GM21825 (cell line): ENCODE measurements at regions not wholly inside any gene's neighbourhood (a gene's known extent, or its start where the extent isn't known, plus 50 kb on each side); places are given as distances from the start of the nearest gene placed in this dataset.
"Not testable (repeated sequence)": the region's sequence is repeated elsewhere in the genome, so short reads cannot be mapped to it uniquely, and the experiment has no call there.

ENCODE experiments used
- ATAC-seq: cut with Tn5 transposase; IDR thresholded peaks from one replicate; pipeline ENCODE4 v1.9.1; 2021; ENCODE audit warnings: mild to moderate bottlenecking, moderate library complexity; ENCODE audit not compliant: unreplicated experiment

DNA sequence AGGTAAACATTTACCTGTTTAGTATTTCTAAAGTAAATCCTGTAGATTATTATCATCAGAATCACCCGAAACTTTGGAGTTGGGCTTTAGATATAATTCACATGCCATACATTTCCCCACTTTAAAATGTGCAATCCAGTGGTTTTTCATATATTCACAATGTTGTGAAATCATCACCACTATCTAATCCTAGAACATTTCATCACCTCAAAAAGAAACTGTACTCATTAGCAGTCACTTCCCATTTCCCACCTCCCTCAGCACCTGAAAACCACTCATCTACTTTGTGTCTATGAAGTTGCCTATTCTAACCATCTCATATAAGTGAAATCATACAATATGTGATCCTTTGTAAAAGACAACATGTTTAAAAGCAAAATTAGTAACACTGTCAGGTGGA lies 182.6 kb downstream of the FZD1 start:
- ATAC-seq, result no peak

DNA sequence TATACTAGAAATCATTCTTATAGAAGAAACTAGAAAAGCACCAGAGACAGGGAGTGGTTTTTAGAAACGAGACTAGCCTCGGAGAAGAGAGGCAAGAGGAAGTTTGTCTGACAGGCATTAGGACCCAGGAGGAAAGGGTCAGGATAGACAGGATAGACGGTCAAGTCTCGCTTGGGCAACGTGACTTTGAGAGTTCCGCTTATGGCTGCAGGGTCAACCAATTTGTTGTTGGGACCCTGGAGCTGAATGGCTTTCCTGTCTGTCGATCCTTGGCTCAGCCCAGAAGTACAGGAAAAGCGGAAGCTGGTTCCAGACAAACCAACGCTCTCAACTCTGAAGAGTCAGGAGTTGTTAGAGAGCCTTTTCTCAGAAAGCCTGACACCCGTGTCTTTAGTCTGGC lies 191.2 kb downstream of the FZD1 start:
- no peak for ATAC-seq

DNA sequence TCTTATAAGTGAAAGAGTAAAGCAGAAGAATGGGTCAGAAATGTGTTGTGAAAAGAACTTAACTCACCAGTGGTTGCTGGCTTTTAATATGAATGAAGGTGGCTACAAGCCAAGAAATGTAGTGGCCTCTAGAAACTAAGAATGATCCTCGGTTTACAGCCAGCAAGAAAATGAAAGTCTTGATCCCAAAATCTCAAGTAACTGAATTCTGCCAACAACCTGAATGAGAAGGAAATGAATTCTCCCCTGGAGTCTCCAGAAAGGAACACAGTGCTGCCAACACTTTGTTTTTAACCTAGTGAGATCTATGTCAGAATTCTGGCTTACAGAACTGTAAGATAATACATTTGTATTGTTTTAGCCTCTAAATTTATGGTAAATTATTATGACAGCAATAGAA lies 193.0 kb downstream of the FZD1 start:
- ATAC-seq, result no peak

GRCh38 chr7:91459539-91459938 lies 195.3 kb downstream of the FZD1 start:
- no peak for ATAC-seq

GRCh38 chr7:91462316-91462715 lies 198.1 kb downstream of the FZD1 start:
- ATAC-seq, result no peak

DNA sequence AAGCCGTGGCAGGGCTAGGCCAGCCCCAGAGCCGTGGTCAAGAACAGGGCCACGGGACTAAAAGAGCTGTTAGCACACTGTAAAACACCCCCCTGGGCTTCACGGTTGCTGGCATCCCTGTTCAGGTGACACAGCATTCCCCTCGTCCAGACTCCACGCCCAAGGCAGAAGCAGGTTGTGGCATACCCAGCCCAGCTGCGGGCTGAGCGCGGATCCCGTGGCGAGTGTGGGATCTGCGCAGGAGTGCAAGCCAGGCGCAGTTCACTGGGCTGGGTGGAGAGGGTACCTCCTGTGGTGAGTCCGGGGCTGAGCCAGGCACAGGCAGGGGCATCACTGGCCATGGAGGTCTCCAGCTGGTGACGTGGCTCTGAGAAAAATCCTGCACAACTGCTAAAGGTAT lies 199.1 kb downstream of the FZD1 start:
- no peak for ATAC-seq

DNA sequence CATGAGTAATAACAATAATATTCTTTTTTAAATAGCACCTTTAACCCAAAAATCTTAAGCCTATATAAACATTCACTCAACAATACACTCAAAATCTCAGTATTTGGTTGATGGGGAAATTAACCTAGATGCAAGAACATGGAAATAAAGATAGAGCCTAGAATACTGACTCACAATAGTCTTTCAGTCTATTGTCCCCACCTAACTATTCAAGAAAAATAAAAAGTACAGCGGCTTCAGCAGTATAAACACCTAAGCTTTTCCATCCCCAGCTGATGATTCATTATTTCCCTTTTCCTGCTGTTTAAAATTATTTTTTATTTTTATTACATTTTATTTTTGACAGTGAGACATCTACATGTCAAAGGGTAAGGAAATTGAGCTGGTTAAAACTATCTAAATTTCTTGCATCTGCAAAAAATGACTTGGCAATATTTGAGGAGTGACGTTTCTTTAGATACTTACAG lies 201.4 kb downstream of the FZD1 start:
- no peak for ATAC-seq

DNA sequence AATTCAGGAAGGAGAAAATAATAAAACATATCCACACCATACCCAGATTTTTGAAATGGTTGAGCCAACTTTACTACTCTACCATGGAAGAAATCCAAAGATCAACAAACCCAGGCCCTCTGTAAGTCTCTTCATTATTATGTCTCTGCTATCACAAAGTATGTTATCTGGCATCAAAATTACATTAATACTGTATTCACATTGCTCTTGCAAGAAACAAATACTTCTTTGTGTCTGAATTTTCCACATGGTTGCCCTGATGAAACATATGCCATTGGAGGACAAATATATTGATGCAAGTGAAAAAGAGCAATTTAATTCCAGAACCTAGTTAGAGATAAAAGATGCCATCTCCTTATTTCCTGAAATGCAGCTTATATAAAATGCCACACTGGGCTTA lies 204.0 kb downstream of the FZD1 start:
- no peak for ATAC-seq

DNA sequence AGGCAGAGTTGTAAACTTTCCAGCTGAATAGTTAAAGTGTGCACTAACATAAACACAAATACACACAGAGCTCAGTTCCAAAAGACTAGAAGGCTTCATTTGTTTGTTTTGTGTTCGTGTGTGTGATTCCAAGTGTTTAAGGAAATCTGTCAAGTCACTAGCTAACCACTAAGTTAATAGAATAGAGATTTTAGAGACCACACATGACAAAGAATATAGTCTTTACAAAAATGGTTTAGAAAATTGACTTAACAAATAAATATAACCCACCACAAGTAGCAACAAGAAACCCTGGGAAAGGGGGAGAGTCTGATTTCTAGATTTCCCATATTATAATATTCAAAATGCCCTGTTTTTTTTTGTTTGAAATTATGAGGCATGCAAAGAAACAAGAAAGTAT lies 209.4 kb downstream of the FZD1 start:
- ATAC-seq, result no peak

DNA sequence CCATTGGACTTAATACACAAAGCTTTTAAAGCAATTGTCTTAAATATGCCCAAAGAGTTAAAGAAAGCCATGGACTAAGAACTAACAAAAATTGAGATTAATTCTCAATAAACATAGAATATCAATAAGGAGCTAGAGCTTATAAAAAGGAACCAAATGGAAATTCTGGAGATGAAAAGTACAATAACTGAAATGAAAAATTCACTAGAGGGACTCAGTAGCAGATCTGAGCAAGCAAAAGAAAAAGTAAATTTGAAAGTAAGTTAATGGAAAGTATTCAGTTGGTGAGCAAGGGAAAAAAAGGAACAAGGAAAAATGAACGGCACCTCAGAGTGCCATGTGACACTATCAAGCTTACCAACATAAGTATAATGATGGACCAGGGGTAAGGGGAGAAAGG lies 209.8 kb downstream of the FZD1 start:
- no peak for ATAC-seq

DNA sequence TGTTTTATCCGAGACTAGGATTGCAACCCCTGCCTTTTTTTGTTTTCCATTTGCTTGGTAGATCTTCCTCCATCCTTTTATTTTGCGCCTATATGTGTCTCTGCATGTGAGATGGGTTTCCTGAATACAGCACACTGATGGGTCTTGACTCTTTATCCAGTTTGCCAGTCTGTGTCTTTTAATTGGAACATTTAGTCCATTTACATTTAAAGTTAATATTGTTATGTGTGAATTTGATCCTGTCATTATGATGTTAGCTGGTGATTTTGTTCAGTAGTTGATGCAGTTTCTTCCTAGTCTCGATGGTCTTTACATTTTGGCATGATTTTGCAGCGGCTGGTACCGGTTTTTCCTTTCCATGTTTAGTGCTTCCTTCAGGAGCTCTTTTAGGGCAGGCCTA lies 216.2 kb downstream of the FZD1 start:
- not testable (repeated sequence) for ATAC-seq

DNA sequence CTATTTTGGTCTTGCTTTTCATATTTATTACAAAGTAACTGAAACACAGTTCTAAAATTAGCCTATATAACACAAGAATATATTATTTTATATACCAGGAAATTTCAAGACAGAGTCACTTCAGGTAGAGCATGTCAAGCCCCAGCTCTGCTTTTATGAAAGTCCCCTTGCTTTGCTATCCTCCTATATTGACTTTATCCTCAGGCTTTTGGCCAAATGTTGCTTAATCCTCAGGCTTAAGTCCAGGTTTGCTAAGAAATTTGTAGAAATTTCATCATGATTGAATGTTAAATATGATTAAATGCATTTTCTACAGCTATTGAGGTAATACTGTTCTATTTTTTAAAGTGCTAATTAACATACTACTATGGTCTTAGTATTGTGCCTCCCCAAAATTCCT lies 227.6 kb downstream of the FZD1 start:
- ATAC-seq, result no peak

DNA sequence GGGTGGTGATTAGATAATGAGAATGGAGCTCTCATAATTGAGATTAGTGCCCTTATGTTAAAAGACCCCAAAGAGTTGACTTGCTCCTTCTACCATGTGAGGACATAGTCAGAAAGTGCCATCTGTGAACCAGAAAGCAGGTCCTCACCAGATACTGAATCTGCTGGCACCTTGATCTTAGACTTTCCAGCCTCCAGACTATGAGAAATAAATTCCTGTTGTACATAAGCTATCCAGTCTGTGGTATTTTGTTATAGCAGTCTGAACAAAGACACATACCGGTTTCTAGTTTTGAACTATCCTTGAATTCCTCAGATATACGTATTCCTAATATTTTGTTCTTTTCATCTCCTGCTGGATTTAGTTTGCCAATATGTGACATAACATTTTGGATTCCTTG lies 228.1 kb downstream of the FZD1 start:
- ATAC-seq, result no peak

DNA sequence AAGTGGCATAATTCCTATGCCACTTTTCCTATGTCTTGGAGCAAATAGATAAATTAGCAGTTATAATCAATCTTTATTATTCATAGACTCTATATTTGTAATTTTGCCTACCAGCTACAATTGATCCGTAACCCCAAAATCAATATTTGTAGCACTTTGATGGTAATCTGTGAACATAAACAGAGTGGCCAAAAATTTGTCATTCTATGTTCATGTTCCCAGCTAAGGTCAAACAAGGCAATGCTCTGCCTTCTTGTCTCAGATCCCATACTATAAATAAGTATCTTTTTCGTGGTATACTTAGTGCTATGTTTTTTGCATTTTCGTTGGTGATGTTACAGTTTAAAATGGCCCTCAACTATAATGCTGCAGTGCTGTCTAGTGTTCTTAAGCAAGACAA lies 228.5 kb downstream of the FZD1 start:
- ATAC-seq, result no peak

- ATAC-seq, result no peak
Observed at GRCh38 chr7:91494450-91494849, 230.2 kb downstream of the FZD1 start.

- ATAC-seq, result no peak
Observed at GRCh38 chr7:91496251-91496820, 232.1 kb downstream of the FZD1 start.

- not testable (repeated sequence) for ATAC-seq
Observed at GRCh38 chr7:91497277-91497676, 233.0 kb downstream of the FZD1 start.

- ATAC-seq, result no peak
Observed at GRCh38 chr7:91503934-91504555, 239.8 kb downstream of the FZD1 start.

- no peak for ATAC-seq
Observed at GRCh38 chr7:91504919-91505318, 240.7 kb downstream of the FZD1 start.

GRCh38 chr7:91506966-91507365 lies 242.7 kb downstream of the FZD1 start:
- not testable (repeated sequence) for ATAC-seq

GRCh38 chr7:91511861-91512260 lies 247.6 kb downstream of the FZD1 start:
- not testable (repeated sequence) for ATAC-seq

- ATAC-seq, result no peak
Observed at GRCh38 chr7:91512958-91513357, 248.7 kb downstream of the FZD1 start.

DNA sequence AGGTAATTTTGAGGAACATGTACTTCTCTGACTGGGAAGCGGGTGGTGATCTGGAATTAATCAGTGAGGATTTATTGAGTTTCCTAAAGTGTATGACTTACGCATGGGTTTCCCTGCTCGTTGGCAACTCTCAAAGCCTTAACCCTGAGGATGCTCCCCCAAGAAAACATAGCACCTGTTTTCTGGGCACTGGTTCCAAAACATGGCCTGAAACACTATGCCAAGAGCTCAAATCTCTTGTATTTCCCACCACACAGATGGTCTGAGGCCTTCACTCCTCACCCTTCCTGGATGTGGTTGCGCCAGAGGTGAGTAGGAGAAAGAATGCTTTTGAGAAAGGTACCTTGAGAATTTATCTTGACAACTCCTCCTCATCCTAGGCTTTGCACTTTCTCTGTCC lies 250.4 kb downstream of the FZD1 start:
- ATAC-seq, result no peak
